NCI-H226 (cell line): ENCODE measurements at regions not wholly inside any gene's neighbourhood (a gene's known extent, or its start where the extent isn't known, plus 50 kb on each side); places are given as distances from the start of the nearest gene placed in this dataset.

Experiments
- DNase-seq: peaks from one replicate; pipeline ENCODE4 v3.0.0-alpha.2; 2015

GRCh38 chr7:45973725-45974532 is 52.9 kb upstream of the IGFBP3 start:
- no peak for DNase-seq

GRCh38 chr7:45972629-45973312 is 51.7 kb upstream of the IGFBP3 start:
- DNase-seq = no peak

GRCh38 chr7:45971661-45972175 is 50.6 kb upstream of the IGFBP3 start:
- no peak for DNase-seq

- DNase-seq = no peak
These were observed 50.1 kb upstream of the IGFBP3 start for GRCh38 chr7:45971171-45971570.
